H1 (cell line): ENCODE measurements at regions not wholly inside any gene's neighbourhood (a gene's known extent, or its start where the extent isn't known, plus 50 kb on each side); places are given as distances from the start of the nearest gene placed in this dataset.

Experiments
- CTCF ChIA-PET: fragments of 300-600 bp; sonication (Branson Sonifier 250); formaldehyde crosslinking; loops from one replicate; lab custom pipeline; 2021; ENCODE audit not compliant: partially characterized antibody; lab: Charles Lee
- POLR2A ChIA-PET: fragments of 300-600 bp; sonication (Branson Sonifier 250); formaldehyde crosslinking; loops from one replicate; lab custom pipeline; 2021; ENCODE audit warnings: inconsistent platforms; ENCODE audit not compliant: partially characterized antibody; lab: Charles Lee
- DNase-seq, 2 experiments: peaks; one replicate each; pipeline versions ENCODE4 v3.0.0 to v3.0.0-alpha.2; 2010 to 2022; ENCODE audit warnings: low spot score in 2 of 2, low read depth in 1 of 2, mixed read lengths in 1 of 2
- FAIRE-seq: peaks from 2 replicates; lab custom pipeline; 2011; peaks lifted over from hg19 to GRCh38; lab: Jason Lieb, UNC
- H2AFZ ChIP-seq: 2 replicates; pipeline ENCODE4 v1.8.1; 2012; ENCODE audit warnings: low read length, inconsistent platforms
- H2AK5ac ChIP-seq: 2 replicates; pipeline ENCODE4 v1.6.1; 2013; ENCODE audit warnings: low read depth, low read length
- H2BK120ac ChIP-seq: replicated peaks from 2 replicates; pipeline ENCODE3; 2013; ENCODE audit warnings: low read depth, low read length, inconsistent platforms
- H2BK12ac ChIP-seq: 2 replicates; pipeline ENCODE4 v1.6.1; 2013; ENCODE audit warnings: low read depth, low read length
- H2BK15ac ChIP-seq: 2 replicates; pipeline ENCODE4 v1.6.1; 2013; ENCODE audit warnings: low read length
- H2BK20ac ChIP-seq: 2 replicates; pipeline ENCODE4 v1.6.1; 2013; ENCODE audit warnings: low read length
- H2BK5ac ChIP-seq: 2 replicates; pipeline ENCODE4 v1.6.1; 2013; ENCODE audit warnings: low read depth, low read length
- H3K14ac ChIP-seq: 2 replicates; pipeline ENCODE4 v1.6.1; 2013; ENCODE audit warnings: inconsistent platforms; ENCODE audit not compliant: insufficient read length
- H3K18ac ChIP-seq: 2 replicates; pipeline ENCODE4 v1.6.1; 2013; ENCODE audit warnings: low read length; ENCODE audit errors: extremely low read depth
- H3K23ac ChIP-seq: 2 replicates; pipeline ENCODE4 v1.6.1; 2013; ENCODE audit warnings: inconsistent platforms; ENCODE audit not compliant: insufficient read length
- H3K23me2 ChIP-seq: 2 replicates; pipeline ENCODE4 v1.6.1; 2013; ENCODE audit warnings: low read depth, low read length
- H3K27ac ChIP-seq: 2 replicates; pipeline ENCODE4 v1.6.1; 2011; ENCODE audit warnings: low read depth, low read length, inconsistent platforms
- H3K27me3 ChIP-seq, 4 experiments: replicated peaks in 1 of 4; 1 replicate in 1 of 4; 2 replicates in 3 of 4; pipeline versions ENCODE4 v1.6.1 to v1.8.1; 2011 to 2013; ENCODE audit warnings: low read length in 3 of 4, mild to moderate bottlenecking in 3 of 4, inconsistent platforms in 2 of 4, mixed read lengths in 2 of 4, moderate library complexity in 1 of 4; ENCODE audit not compliant: control insufficient read depth in 3 of 4, insufficient read depth in 3 of 4; ENCODE audit errors: extremely low read depth in 1 of 4
- H3K36me3 ChIP-seq, 4 experiments: 2 replicates each; pipeline versions ENCODE4 v1.6.1 to v1.8.1; 2011 to 2013; ENCODE audit warnings: mild to moderate bottlenecking in 4 of 4, low read length in 3 of 4, moderate library complexity in 2 of 4, control low read depth in 1 of 4, inconsistent platforms in 1 of 4; ENCODE audit not compliant: insufficient read depth in 4 of 4, control insufficient read depth in 2 of 4
- H3K4ac ChIP-seq: replicated peaks from 2 replicates; pipeline ENCODE3; 2013; ENCODE audit warnings: low read length, low read depth, mixed read lengths, inconsistent platforms; ENCODE audit not compliant: insufficient read length
- H3K4me1 ChIP-seq, 4 experiments: replicated peaks in 1 of 4; 1 replicate in 1 of 4; 2 replicates in 3 of 4; pipeline versions ENCODE4 v1.6.1 to v1.8.1; 2011 to 2013; ENCODE audit warnings: low read length in 3 of 4, inconsistent platforms in 2 of 4, mixed read lengths in 1 of 4; ENCODE audit not compliant: insufficient read depth in 4 of 4, control insufficient read depth in 3 of 4
- H3K4me2 ChIP-seq, 2 experiments: 2 replicates each; pipeline versions ENCODE4 v1.6.1 to v1.8.1; 2011 to 2013; ENCODE audit warnings: low read depth in 2 of 2, low read length in 2 of 2, control low read depth in 1 of 2, inconsistent platforms in 1 of 2, mild to moderate bottlenecking in 1 of 2; ENCODE audit not compliant: insufficient read depth in 1 of 2
- H3K4me3 ChIP-seq, 4 experiments: fragments of 200-600, 300-600 bp in 1 of 4; sonication (generic), shearing (Covaris generic), sonication (Bioruptor Twin) in 1 of 4; 2 replicates each; pipeline versions ENCODE4 v1.5.1 to v1.8.1; 2011 to 2016; ENCODE audit warnings: low read length in 4 of 4, low read depth in 3 of 4, control low read depth in 2 of 4, inconsistent platforms in 2 of 4, mild to moderate bottlenecking in 2 of 4, mixed read lengths in 1 of 4, moderate library complexity in 1 of 4; ENCODE audit not compliant: insufficient read depth in 2 of 4; ENCODE audit errors: extremely low read depth in 1 of 4
- H3K56ac ChIP-seq: replicated peaks from 2 replicates; pipeline ENCODE3; 2013; ENCODE audit warnings: low read depth, mild to moderate bottlenecking, mixed read lengths, low read length, inconsistent platforms; ENCODE audit not compliant: insufficient read length
- H3K79me1 ChIP-seq: 2 replicates; pipeline ENCODE4 v1.6.1; 2013; ENCODE audit warnings: low read depth, low read length, control low read depth
- H3K79me2 ChIP-seq, 2 experiments: 2 replicates each; pipeline versions ENCODE4 v1.6.1 to v1.8.1; 2012 to 2013; ENCODE audit warnings: low read length in 2 of 2, mild to moderate bottlenecking in 2 of 2, inconsistent platforms in 1 of 2; ENCODE audit not compliant: insufficient read depth in 2 of 2, control insufficient read depth in 1 of 2
- H3K9ac ChIP-seq, 4 experiments: replicated peaks in 1 of 4; 1 replicate in 1 of 4; 2 replicates in 3 of 4; pipeline versions ENCODE4 v1.6.1 to v1.8.1; 2011 to 2013; ENCODE audit warnings: low read depth in 3 of 4, low read length in 3 of 4, control low read depth in 2 of 4, mild to moderate bottlenecking in 2 of 4, moderate library complexity in 2 of 4, inconsistent platforms in 1 of 4; ENCODE audit errors: extremely low read depth in 1 of 4
- H3K9me3 ChIP-seq, 2 experiments: 2 replicates each; pipeline versions ENCODE4 v1.6.1 to v1.8.1; 2012 to 2013; ENCODE audit warnings: mild to moderate bottlenecking in 2 of 2, moderate library complexity in 2 of 2, control low read depth in 1 of 2, inconsistent platforms in 1 of 2, low read depth in 1 of 2, low read length in 1 of 2, mixed read lengths in 1 of 2; ENCODE audit not compliant: insufficient read depth in 2 of 2
- H4K20me1 ChIP-seq, 2 experiments: replicated peaks in 1 of 2; 2 replicates each; pipeline versions ENCODE3 to v1.8.1; 2011 to 2013; ENCODE audit warnings: inconsistent platforms in 2 of 2, low read length in 2 of 2, mild to moderate bottlenecking in 1 of 2; ENCODE audit not compliant: insufficient read depth in 2 of 2, control insufficient read depth in 1 of 2
- H4K5ac ChIP-seq: 2 replicates; pipeline ENCODE4 v1.6.1; 2013; ENCODE audit warnings: low read length, low read depth, mixed read lengths, inconsistent platforms; ENCODE audit not compliant: insufficient read length
- H4K8ac ChIP-seq: 2 replicates; pipeline ENCODE4 v1.8.0; 2013; ENCODE audit warnings: mild to moderate bottlenecking, moderate library complexity, low read length, inconsistent platforms; ENCODE audit not compliant: insufficient read depth; ENCODE audit errors: extremely low read depth
- H4K91ac ChIP-seq: replicated peaks from 2 replicates; pipeline ENCODE3; 2013; ENCODE audit warnings: low read length, mixed read lengths, inconsistent platforms; ENCODE audit not compliant: insufficient read length
- ASH2L ChIP-seq: fragments of 200-600, 300-600 bp; sonication (generic); IDR thresholded peaks from one replicate; pipeline ENCODE4 v1.7.1; 2017; ENCODE audit warnings: low read length
- BACH1 ChIP-seq: IDR thresholded peaks from 2 replicates; pipeline ENCODE4 v1.6.1; 2012; ENCODE audit warnings: low read length, improper control_type of control experiment
- BCL11A ChIP-seq, 2 experiments: IDR thresholded peaks; one replicate each; pipeline ENCODE4 v1.6.1; 2011; ENCODE audit warnings: low read depth in 2 of 2, low read length in 2 of 2, mild to moderate bottlenecking in 2 of 2
- CTCF ChIP-seq, 3 experiments: IDR thresholded peaks; 1 replicate in 2 of 3; 2 replicates in 1 of 3; pipeline versions ENCODE4 v1.5.1 to v1.6.1; 2011; ENCODE audit warnings: low read length in 3 of 3, mild to moderate bottlenecking in 3 of 3, inconsistent platforms in 2 of 3, low read depth in 1 of 3, moderate library complexity in 1 of 3; ENCODE audit not compliant: insufficient read depth in 1 of 3; ENCODE audit errors: control extremely low read depth in 1 of 3
- EZH2 ChIP-seq: fragments of 200-600 bp; sonication (generic); IDR thresholded peaks from 2 replicates; pipeline ENCODE4 v1.7.1; 2012; ENCODE audit warnings: low read depth, mild to moderate bottlenecking, moderate library complexity, low read length, inconsistent platforms; ENCODE audit not compliant: severe bottlenecking
- FOSL1 ChIP-seq: IDR thresholded peaks from 2 replicates; pipeline ENCODE4 v1.6.1; 2011; ENCODE audit warnings: mild to moderate bottlenecking, low read depth, low read length, moderate library complexity; ENCODE audit not compliant: insufficient read depth
- NRF1 ChIP-seq: IDR thresholded peaks from 2 replicates; pipeline ENCODE4 v1.6.1; 2011; ENCODE audit warnings: mild to moderate bottlenecking, low read depth, low read length, improper control_type of control experiment
- RFX5 ChIP-seq: IDR thresholded peaks from 2 replicates; pipeline ENCODE4 v1.6.1; 2011; ENCODE audit warnings: low read depth, low read length, improper control_type of control experiment, borderline replicate concordance
- WGBS, 2 experiments: shearing (Covaris generic) in 1 of 2; methylation state at CpG; one replicate each; pipeline versions ENCODE4 v1.1.6 to v1.1.7; 2013 to 2015; ENCODE audit warnings: low lambda C conversion rate in 2 of 2, mixed read lengths in 2 of 2, inconsistent platforms in 1 of 2, low coverage in 1 of 2, missing lambda C conversion rate in 1 of 2; ENCODE audit not compliant: insufficient replicate concordance in 2 of 2, insufficient coverage in 1 of 2, insufficient read length in 1 of 2; ENCODE audit errors: extremely low coverage in 1 of 2, missing lambda C conversion rate in 1 of 2; 5-methylcytosine and 5-hydroxymethylcytosine counted together
- TF ChIP-seq, protein P1 (sequence below): IDR thresholded peaks from 2 replicates; pipeline ENCODE4 v1.6.1; 2012; ENCODE audit warnings: inconsistent platforms

DNA sequence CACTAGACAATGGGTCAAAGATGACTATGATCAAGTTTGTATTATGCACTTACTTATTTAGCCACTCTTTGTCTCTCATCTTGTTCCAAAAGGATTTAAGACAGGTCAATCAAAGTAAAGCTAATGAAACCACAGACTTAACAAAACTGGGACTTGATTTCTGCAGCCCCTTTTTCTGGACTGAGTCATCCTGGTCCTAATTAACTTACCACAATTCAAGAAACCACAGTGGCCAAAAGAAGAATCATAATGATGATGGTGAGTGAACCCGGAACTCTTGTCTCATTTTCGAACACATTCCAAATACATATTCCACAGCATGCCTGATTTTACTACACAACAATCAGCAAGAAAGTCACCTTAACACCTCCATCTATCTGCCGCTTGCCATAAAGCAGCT is 1333.0 kb downstream of the ROBO1 start:
- no peak for FAIRE-seq
- CTCF ChIA-PET = no interaction called here
- H4K91ac ChIP-seq = no peak overlapping the region
- no peak overlapping the region for H2BK120ac ChIP-seq
- H3K27me3 ChIP-seq = peaks cover 0 to 1% (median 0%) of the 10 kb centered on the region in 4 experiments; a peak in 1 of 7 replicates
- H3K23me2 ChIP-seq = no peaks in the 10 kb centered on the region
- H4K5ac ChIP-seq = no peak overlapping the region
- H3K56ac ChIP-seq = no peak overlapping the region
- H3K79me2 ChIP-seq = no peaks in the 10 kb centered on the region
- no peak overlapping the region for H3K9ac ChIP-seq
- no peak overlapping the region for H2BK5ac ChIP-seq
- H3K4me2 ChIP-seq = no peak overlapping the region
- POLR2A ChIA-PET = no interaction called here
- no peak for DNase-seq
- no peak overlapping the region for H2BK15ac ChIP-seq
- WGBS, 2 experiments = 86% methylated on average over 3 of the region's 3 CpGs; no CpG with 5 or more reads in 1 of the 2 experiments
- no peaks in the 10 kb centered on the region for H3K79me1 ChIP-seq
- no peak overlapping the region for H2AK5ac ChIP-seq
- H3K23ac ChIP-seq = no peak overlapping the region
- H3K4ac ChIP-seq = no peak overlapping the region
- no peak overlapping the region for H2BK20ac ChIP-seq
- TF ChIP-seq NRF1 (no peak), RFX5 (no peak), EZH2 (no peak), CTCF (IDR thresholded peaks at IDR 0.05; ENCODE audit: control extremely low read depth in 1 of 3, insufficient read depth in 1 of 3, low read depth in 1 of 3, low read length in 3 of 3) (no peak), ASH2L (no peak), BCL11A (IDR thresholded peaks at IDR 0.05; ENCODE audit: low read depth in 2 of 2, low read length in 2 of 2) (no peak), BACH1 (no peak), FOSL1 (no peak)
- TF ChIP-seq, protein P1, sequence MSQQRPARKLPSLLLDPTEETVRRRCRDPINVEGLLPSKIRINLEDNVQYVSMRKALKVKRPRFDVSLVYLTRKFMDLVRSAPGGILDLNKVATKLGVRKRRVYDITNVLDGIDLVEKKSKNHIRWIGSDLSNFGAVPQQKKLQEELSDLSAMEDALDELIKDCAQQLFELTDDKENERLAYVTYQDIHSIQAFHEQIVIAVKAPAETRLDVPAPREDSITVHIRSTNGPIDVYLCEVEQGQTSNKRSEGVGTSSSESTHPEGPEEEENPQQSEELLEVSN = no peak
- no peak overlapping the region for H3K18ac ChIP-seq
- H4K20me1 ChIP-seq = no peaks in the 10 kb centered on the region
- H2BK12ac ChIP-seq = no peak overlapping the region
- H3K4me3 ChIP-seq = no peak overlapping the region
- no peak overlapping the region for H3K14ac ChIP-seq
- peaks cover 0 to 4% (median 0%) of the 10 kb centered on the region in 4 experiments; a peak in 1 of 7 replicates for H3K4me1 ChIP-seq
- no peak overlapping the region for H3K27ac ChIP-seq
- H2AFZ ChIP-seq = no peak overlapping the region
- no peak overlapping the region for H4K8ac ChIP-seq
- H3K9me3 ChIP-seq = peaks cover 0 to 4% of the 10 kb centered on the region in 2 experiments; a peak in 1 of 4 replicates
- H3K36me3 ChIP-seq = 0 out of 8 replicates have a peak, but pooled peaks cover 0 to 4% (median 0%) of the 10 kb centered on the region in 4 experiments
